ENCODE measurements at regions not wholly inside any gene's neighbourhood (a gene's known extent, or its start where the extent isn't known, plus 50 kb on each side); places are given as distances from the start of the nearest gene placed in this dataset.
"Not testable (repeated sequence)": the region's sequence is repeated elsewhere in the genome, so short reads cannot be mapped to it uniquely, and the experiment has no call there.

DNA sequence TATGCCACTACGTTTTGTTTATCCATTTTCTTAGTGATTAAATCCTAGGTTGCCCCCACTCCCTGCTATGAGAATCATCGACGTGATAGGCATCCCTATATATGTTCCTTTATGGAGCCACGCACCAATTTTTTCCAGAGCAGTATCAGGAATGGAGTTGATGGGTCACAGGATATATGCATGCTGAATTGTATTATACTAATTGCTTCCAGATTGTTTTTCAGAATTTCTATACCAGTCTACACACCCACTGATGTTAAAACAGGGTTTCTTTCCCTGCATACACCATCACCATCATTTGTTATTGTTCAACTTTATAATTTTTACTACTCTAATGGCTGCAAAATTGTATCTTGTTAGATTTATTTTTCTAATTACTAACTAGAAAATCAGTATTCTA, 100.1 kb upstream of the MRPS22 start:
- no peak for DNase-seq

DNA sequence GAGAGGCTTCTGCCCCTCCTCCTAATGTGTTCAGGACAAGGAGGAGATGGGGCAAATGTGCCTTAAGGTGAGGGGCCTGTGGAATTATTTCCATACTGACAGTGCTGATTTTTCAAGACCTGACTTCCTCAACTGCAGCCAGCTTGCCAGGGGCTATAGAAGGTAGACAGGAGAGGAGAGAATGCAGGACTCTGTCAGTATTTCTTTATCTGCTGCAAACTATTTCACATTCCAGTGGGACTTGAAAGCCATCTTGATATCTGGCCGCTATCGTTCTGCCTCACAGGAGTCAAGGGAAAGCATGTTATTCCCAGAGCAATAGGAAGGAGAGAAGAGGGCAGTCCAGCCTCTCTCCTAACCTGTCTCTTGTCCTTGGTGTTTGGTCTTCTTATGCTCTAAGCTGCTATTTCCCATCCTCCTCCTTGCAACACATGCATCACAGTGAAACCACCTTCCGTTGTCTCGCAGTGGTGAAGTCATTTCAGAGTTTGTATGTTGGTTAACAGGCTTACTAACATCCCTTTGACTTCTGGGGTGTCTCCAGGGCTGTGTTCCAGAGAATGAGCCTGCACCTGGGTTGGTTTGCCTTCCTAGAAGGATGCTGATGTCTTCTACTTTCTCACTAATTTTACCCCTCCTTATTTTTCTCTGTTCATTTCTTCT, 95.1 kb upstream of the MRPS22 start:
- DNase-seq = no peak

DNA sequence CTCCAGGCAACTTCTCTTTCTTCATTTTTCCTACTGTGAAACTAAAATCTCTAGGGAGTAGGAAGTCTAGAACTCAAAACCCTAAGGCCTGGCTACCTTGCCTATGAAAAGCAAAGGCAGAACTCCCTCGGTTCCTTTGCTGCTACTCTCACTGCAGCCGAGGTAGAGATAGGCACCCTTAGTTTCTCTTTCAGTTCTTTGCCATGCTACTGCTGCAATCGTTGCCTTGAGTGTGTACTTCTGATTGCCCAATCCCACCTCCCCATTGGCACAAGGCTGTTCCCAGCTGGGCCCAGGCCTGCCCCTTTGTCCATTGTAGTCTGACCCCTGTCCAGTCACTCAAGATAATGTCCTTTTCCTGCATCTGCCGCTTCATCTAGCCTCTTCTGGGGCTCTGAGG, 92.3 kb upstream of the MRPS22 start:
- no peak for DNase-seq

DNA sequence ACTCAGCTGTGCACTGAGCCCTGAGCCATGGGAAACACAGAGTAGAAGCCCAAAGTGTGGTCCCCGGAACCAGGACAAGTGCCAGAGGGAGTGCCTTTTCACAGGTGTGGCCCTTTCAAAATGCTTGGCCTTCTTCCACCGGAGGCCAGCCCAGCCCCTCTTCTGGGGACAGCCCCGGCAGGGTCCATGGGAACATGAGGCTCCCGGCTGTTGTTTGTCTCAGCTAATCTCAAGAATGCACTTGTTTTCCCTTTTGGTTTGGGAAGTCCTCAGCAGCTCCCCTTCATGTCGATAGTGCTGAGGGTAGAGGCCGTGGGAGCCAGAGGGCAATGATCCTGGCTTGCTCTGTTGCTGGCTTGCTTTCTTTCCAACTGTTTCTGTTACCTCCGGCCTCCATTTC, 91.1 kb upstream of the MRPS22 start:
- no peak for DNase-seq

DNA sequence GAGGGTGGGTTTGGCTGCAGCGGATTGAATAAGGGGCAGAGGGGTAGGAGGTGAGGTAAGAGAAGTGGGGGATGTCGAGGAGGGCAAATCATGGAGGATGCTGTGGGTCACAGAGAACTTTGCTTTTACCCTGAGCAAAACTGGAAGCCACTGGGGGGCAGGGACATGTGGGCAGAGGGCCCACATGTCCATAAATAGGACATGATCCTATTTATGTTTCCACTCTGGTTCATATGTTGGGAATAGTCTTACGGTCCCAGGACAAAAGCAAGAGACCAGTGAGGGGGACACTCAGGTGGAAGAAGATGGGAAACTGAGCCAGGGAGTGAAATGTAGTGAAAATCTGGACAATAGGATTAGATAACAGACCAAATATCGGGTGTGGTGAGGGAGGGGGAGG, 85.5 kb upstream of the MRPS22 start:
- no peak for DNase-seq

DNA sequence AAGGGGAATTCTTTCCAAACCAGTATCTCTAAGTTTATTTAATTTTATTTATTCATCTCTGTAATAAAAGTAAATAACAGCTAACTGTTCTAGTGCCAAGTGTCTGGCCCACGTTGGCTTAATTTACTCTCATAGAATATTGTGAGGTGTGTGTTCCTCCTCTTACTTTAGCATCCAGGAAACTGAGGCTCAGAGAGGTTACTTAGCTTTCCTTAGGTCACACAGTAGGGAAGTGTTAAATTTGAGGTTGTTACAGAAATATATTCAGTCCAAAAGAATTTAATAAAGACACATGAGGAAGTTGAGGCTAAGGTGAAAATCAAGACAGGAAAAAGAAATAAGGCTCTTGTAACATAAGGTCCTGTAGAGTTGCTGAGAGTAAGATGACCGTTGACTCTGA, 84.4 kb upstream of the MRPS22 start:
- no peak for DNase-seq

DNA sequence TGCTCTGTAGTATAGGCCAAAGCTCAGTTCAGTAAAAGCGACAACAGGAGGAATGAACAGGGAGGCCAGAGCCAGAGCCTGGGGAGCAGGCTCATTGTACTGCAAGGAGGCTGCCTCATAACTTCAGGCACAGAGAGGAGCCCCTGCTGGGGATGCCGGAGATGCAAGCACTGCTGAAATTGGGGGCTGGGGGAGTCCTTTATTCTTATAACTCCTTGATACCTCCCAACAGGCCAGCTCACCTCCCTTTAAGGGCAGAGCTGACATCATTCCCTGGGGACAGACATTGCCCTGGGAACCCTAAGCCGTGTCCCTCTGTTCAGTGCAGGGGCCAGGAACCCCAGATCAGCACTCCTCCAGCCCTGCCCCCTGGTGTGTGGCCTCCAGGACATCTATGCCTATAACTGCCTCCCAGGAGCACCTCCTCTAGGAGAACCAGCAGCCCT, 83.8 kb upstream of the MRPS22 start:
- DNase-seq = no peak

DNA sequence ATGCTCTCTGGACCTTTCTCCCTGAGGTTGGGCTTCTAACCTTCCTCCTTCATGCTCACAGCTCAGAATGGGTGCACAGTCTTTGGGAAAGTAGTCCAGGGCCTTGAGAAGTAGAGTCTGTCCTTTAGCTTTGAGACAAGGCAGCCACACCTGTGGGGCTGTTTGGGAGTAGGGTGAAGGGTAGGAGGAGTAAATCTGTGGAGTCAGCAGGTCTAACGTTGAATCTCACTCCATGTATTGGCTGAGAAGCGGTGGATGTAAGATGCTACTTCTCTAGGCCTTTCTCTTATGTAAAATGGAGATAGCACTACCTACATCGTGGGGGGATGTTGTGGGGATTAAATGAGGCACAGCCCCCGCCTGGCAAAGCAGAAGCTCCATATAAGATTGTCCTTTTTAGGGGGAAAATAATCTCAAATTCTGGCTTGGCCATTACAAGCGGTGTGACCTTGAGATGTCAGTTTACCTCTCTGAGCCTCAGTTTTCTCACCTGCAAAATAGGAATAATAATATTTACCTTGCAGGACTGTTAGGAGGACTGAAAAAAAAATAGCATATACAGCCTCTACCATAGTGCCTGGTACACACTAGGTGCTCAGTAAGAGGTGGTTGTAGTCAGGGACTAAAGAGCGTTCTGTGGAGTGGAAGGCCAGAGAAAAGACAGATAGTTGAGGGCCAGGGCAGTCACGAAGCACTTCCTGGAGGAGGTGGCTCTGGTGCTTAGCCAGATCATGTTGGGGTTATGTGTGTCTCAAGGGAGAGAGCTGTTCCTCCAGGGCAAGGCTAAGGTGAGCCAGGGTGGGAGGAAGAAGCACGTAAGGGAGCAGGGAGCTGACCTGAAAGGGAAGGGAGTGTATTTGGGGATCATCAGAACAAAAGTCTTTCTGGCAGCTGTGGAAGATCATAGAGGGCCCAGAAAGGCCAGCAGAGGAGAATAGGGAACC, 82.8 kb upstream of the MRPS22 start:
- no peak for DNase-seq

DNA sequence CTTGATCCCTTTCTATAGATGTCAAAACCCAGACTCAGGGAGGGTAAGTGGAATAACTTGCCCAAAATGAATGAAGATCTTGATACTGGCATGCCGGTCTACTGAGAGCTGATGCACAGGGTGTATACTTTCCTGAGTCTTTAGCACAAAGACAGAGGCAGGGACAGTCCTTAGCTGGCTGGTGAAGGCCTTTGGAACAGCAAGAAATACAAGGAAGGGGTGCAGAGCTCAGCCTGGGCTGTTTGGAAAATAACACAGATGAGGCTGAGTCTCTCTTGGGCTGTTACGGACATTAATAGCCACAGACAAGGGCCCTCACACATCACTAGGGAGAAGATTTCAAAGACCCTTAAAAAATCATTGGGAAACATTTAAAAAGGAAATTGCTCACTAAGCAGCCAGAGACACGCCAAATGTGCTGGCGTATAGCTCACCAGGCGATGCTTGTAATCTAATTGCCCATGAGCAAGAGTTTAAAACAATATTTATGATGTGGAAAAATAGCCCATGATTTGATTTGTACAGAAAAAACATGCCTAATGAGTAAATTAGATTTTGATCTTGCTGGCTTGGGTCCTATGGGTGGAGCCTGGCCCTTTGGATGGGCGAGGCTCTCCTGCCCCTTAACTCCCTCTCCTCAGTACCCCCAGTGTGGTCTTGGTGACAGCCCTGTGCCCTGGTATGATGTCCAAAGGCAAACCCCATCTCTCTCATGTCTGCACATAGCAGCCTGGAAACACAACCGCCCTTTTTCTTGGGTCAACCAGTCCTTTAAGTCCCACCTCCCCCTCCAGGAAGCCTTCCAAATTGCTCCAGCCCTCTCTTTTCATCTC, 81.8 kb upstream of the MRPS22 start:
- no peak for DNase-seq

DNA sequence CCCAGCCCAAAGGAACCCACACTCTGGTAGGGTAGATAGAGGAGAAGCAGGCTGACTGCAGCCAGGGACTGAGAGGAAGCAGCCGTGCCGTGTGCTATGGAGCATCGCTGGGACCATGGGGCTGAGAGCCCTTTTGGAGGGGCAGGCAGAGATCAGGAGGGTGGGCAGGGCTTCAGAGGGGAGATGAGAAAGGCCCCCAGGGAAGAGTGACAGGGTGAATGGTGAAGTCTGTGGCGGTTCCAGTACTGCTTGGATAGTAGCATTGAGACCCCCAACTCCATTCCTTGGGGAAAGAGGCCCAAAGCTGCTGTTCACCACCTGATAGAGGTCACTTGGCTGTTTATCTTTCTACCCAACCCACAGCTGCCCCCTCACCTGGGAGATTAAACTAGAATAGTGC, 80.0 kb upstream of the MRPS22 start:
- DNase-seq = no peak

DNA sequence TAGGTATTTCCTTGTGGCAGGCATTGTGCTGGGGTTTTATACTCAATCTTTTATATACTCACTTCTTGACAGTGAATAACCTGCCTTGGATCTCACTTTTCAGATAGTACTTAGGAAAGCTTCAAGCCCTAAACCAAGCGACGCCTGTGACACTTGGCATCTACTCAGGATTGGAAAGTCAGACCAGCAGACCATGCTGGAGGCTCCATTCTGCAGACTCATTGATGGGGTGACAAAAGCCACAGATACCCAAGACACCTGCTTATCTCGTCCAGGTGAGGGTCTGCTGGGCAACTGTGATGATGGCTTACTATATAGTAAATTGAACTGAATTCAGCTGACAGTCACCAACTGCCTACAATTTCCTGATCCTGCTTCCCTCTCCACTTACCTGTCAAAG, 79.4 kb upstream of the MRPS22 start:
- DNase-seq = no peak

DNA sequence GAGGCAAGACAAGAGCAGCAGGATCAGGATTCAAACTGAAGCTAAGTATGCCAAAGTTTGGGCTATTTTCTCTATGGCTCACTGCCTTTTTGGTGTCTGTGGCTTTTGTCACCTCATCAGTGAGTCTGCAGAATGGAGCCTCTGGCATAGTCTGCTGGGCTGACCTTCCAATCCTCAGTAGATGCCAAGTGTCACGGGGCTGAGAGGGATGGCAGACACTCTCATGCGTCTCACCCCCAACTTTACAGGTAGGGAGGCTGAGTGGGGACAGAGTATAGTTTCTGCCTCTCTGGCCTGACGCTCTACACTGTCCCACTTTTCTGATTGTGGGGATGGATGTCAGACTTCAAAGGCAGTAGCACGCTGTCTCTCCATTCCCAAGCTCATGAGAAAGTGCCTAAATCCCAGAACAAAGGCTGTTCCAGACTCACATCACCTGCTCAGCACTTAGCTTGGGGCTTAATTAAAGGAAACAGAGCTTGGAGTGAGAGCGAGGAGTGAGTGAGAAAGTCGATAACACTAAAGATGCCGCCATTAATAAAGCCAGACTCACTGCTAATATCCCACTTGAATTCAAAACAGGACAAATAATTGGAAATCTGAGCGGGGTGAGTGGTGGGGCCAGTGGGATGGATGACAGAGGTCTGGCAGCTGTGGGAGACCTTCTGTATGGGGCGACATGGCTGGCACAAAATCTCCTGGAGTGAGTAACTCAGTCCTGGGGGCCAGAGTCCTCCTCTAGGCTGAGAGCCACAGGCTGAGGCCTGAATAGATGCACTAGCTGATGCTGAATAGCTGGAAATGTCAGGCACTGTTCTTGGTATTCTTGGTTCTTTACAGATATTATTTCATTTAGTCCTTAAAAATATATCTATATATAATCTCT, 78.4 kb upstream of the MRPS22 start:
- peak; percentile 26 to 76 for DNase-seq

DNA sequence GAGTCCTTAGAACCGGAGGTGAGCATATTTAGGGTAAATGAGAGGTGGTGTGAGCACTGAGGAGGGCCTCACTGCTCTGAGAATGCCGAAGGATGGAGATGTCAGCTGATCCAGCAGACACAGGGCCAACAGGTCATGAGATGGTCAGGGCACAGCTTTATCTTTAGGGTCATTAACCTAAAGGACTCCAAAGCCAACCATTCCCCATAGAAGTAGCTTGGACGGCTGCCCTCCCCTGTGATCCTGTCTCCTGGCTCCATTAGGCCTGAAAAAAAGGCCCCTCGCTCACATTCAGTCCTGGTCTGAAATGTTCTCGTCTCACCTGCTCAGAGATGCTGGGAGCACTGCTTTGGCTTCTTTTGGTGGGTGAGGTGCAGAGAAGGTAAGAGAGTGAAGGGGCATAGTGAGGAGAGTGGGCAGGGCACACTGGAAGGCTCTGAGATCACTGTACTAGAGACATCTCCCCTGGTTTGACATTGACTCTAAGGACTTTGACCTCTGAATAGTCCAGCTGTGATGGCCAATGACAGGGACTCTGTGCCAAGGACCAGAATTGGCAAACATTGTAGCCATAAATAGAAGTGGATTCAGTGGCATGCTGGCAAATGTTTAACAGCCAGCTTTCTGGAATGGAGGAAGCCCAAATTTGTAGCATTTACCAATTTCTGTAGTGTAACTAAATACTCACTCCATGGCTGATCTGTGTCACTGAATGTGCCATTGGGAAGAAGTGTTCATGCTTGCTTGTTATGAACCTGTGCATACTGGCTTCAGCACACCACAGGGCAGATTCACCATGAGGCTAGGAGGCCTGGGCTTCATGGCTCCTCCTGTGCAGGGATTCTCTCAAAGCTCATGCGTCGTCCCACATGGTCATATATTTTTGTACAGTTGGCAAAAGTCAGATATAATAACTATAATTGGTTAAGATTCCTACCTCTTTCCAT, 76.2 kb upstream of the MRPS22 start:
- DNase-seq = no peak

DNA sequence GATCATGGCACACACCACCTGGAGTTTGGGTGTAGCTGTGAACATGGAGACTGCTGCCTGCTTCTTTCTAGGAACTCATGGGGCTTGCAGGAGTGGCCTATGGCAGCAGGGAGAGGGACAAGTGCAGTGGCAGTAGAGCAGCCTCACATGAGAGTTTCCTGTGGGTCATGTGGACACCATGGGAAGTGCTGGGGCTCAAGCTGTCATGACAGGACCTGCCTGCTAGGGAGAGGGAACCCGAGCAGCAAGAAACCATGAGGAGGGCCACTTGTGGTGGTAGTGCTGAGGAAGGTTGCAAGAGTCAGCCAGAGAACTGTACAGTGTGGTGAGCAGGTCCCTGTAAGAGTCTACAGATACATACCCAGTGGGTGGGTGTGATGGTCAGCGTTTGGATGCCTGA, 73.8 kb upstream of the MRPS22 start:
- no peak for DNase-seq

DNA sequence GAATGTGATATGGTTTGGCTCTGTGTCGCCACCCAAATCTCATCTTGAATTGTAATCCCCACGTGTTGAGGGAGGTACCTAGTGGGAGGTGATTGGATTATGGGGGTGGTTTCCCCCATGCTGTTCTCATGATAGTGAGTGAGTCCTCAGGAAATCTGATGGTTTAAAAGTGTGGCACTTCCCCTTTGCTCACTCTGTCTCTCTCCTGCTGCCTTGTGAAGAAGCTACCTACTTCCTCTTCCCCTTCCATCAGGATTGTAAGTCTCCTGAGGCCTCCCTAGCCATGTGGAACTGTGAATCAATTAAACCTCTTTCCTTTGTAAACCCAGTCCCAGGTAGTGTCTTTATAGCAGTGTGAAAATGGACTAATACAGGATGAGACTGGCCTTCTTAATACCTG, 73.2 kb upstream of the MRPS22 start:
- not testable (repeated sequence) for DNase-seq

DNA sequence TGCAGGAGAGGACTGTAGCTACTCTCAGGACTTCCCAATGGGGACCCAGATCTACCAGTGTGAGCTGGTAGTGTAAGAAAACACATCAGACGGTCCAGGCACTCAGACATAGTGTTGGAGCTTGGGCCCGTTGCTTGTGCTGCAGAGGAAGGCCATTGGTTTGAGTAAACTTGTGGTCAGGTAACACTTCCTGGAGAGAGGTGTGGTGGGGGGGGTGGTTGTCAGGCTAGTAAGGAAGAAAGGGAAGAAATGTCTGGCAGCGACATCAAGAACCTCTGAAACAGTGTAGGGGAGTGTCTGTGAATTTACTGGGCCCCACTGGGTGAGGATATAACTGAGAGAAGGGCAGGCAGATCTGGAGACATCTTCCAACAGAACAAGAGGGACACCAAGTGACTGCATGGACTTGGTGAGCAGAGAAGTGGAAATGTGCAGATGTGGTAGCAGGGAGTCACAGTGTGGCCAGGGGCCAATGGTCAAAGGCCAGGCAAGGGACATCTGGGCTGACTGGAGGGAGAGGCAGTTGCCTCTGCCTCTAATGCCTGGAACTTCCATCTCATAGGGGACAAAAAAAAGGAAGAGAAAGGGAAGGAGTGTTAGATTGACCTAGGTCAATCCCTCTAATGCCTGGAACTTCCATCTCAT, 63.7 kb upstream of the MRPS22 start:
- peak in 1 of 2 experiments; percentile 18 for DNase-seq

DNA sequence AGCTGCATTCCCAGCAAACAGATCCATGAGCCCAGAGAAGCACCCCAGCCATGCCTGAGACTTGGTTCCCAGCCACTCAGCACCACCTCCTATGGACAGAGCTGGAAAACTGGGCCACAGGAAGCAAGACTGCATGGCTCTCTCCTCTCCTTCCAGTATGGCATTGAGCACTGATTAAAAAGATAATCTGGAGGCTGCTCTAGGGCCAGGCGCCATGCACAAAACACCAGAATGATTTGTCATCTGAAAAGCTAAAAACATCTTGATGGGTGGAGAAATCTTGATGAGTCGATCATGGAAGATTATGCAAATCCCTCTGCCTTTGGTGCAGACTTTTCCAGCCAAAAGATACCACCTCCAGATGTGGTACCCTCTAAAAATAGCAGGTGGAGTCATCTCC, 62.7 kb upstream of the MRPS22 start:
- DNase-seq = no peak

DNA sequence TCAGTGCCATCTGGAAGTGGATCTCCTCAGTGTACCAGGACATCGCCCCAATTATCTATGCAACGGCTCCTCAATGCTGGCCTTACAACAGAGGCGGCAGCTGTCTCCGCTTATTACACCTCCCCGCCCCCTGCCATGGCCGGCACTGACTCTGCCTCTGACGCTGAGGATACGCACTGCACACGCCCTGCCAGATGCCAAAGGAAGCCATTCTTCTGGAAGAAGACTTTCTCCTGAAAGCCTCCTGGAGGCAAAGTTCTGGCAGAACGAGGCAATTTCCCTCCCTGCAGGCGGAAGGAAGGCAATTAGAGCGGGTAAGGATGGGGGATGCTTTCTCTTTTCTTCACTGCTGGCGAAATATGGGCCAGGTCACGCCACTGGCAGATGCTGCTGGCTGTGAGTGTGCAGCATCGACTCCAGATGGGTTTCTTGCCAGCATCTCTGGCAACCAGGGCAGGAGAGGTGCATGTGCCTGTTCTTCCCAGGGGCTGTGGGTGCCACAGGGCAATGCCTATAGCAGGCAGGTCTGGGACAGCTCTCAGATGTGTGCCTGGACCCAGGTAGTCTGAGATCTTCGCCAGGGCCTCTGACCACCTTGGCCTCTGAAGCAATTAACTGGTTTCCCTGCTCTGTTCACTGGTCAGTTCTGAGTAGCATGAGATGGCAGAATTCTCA, 62.2 kb upstream of the MRPS22 start:
- no peak for DNase-seq

DNA sequence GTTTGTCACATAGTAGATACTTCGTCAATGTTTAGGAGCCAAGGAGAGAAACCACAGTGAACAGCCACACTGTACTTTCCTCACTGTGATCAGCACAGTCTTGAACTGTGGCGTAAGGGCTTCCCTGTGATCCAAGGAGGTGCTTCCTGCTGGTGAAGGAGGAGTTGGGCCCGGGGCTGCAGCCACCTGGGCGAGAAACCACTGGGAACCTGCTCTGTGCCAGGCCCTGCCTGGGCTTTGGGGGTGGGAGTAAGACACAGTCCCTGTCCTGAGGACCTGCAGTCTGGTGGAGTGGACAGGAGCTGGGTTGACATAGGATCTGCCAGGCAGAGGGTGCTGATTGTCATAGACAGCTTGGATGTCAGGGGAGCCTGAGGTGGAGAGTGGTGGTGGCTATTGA, 60.5 kb upstream of the MRPS22 start:
- DNase-seq = no peak

DNA sequence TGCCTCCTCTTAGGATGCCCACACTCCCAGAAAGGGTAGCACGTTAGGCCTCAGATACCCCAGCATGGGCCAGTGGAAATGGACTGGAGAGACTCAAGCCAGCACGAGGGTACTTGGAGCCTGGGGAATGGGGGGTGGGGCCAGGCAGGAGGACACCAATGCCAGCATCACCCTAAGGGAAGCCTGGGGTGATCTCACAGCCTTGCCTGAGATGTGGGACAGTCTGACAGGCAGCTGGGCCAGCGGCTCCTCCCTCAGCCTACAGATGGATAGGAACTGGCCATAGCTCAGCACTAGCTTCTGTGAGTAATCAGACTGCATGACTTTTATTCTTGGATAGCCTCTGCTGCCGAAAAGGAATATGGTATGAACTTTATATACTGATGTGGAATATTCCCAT, 59.6 kb upstream of the MRPS22 start:
- peak in 1 of 2 experiments; percentile 25 for DNase-seq
